ENCODE measurements at regions not wholly inside any gene's neighbourhood (a gene's known extent, or its start where the extent isn't known, plus 50 kb on each side); places are given as distances from the start of the nearest gene placed in this dataset.

DNA sequence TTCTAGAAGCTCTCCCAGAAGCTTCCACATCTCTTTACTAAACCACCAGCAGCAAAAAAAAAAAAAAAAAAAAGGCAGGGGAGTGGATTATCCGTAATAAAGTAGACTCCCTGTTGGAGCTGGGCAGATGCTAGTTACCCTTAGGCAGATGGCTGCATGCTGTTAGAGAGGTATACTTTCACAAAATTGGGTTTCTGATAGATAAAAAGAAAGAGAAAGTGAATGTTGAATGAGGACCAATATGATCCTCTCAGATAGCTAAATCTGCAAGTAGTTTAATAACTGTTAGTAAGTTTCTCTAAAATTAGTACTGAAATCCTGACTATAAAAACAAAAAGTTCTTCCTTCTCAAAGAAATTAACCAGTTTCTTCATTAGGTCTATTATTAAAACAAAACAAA lies 195.4 kb downstream of the ANAPC10 start:
- DNase-seq (ENCODE audit: low read depth in 2 of 2), result no peak

DNA sequence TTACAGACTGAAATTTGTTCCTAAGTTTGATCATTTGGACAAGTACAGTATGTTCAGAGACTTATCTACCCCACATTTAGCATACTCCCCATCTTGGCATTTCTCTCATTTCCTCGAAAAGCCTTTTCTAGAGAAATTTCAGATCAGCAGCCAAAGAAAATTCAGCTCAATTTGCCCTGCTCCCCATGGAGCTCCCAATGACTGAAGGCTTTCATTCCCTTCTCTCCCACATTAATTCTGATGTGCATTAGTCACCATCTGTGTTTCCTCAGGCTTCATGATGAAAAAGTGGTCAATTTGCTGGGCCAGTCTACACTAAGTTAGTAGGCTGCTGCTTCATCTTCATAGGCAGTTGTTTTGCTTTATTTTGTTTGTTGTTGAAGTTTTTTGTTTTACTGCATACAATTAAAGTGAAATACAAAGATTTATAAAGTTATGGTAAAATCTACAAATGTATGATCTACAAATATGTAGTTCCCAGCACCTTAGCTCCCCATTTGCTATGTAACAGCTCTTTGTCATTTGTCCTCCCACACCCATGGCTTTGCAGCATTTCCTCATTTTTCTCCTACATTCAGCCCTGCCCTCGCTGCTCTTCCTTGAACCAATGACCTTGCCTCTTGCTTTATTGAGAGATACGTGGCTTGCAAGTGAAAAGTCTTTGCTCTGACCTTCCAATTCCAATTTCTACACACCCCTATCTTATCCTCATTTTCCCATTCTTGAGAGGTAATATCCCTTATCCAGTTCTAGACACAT lies 193.9 kb downstream of the ANAPC10 start:
- DNase-seq (ENCODE audit: low read depth in 2 of 2), result no peak

DNA sequence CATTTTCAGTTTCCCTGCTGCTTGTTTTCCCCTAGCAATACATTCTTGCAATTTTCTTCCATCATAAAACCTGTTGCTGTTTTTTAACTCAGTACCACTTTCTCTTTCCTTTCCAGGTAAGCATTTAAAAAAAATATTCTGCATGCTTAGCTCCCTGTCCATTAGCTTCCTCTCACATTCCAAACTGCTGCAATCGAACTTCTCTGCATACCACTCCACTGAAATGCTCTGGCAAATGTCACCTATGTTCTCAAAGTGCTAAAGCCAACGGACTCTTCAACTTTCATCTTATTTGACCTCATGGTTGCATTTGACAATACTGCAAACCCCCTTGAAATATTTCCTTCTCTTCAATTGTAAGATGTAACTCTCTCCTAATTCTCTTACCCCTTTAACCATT lies 192.7 kb downstream of the ANAPC10 start:
- DNase-seq (ENCODE audit: low read depth in 2 of 2), result no peak

DNA sequence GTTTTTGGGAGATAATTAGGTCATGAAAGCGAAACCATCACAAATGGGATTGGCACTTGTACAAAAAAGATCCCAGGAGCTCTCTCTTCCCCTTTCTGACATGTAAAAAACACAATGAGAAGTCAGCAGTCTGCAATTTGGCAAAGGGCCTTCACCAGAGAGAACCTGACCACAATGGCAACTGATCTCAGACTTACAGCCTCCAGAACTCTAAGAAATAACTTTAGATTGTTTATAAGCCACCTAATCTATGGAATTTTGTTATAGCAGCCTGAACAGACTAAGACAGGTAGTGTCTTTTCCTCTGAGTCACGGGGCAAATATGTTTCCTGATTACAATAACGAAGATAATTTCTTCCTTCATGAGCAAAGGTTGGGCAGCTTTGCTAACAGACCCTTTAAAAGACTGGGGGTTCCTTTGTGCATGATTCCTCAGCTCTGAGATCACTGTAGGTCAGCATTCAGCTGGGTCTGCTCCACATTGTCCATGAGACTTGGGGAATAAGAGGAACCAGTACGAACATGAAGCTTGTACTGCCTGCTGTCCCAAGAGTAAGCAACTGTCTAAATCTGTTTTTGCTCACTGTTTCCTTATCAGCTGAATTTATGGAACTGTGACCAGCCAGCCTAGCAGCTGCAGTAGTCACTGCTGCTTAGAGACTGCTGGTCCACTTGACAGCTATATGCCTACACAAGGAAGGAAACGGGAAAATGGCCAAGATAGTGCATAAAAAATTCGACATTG lies 191.6 kb downstream of the ANAPC10 start:
- DNase-seq (ENCODE audit: low read depth in 2 of 2), result peak in 1 of 2 donors; percentile 40

DNA sequence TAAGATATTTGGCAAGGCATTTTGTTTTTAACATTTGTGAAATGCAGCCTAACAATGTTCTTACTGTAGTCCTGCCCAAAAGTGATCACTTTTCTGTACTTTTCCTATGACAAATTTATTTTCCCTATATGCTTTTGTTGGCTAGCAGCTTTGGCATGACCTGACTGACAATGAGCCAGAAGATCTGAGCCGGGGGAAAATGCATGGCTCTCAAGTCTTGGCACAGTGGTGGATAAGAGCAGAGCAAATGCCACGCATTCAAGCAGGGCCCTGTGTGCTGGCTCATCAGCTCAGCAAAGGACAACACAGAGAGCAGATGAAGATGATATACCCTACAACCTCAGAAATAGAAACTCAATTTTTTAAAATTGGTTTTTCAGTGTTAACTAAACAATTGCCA lies 187.3 kb downstream of the ANAPC10 start:
- peak in 1 of 2 donors; percentile 12 for DNase-seq (ENCODE audit: low read depth in 2 of 2)

Measured in dermis microvascular lymphatic vessel endothelial cell (primary cell).